B cell (primary cell): ENCODE measurements at regions not wholly inside any gene's neighbourhood (a gene's known extent, or its start where the extent isn't known, plus 50 kb on each side); places are given as distances from the start of the nearest gene placed in this dataset.

Experiments
- ATAC-seq: fragments of 200-7000 bp; cut with Tn5 transposase; one replicate; pipeline ENCODE4 v1.10.0; 2021; ENCODE audit warnings: low read depth, mild to moderate bottlenecking, moderate number of reproducible peaks, moderate library complexity
- CTCF ChIA-PET: fragments of 350-600 bp; sonication (Branson Sonifier 250); formaldehyde crosslinking; loops from one replicate; lab custom pipeline; 2021; ENCODE audit warnings: antibody characterized with exemption, inconsistent platforms; lab: Charles Lee
- POLR2A ChIA-PET: fragments of 350-600 bp; sonication (Branson Sonifier 250); formaldehyde crosslinking; loops from one replicate; lab custom pipeline; 2021; ENCODE audit warnings: antibody characterized with exemption; lab: Charles Lee
- DNase-seq: peaks from one replicate; pipeline ENCODE4 v3.0.0; 2013
- H2AFZ ChIP-seq: 2 replicates; pipeline ENCODE4 v1.6.1; 2012; ENCODE audit warnings: mild to moderate bottlenecking, low read depth, low read length; ENCODE audit not compliant: insufficient read depth, poor library complexity, severe bottlenecking
- H3K27ac ChIP-seq, 2 donors: 1 replicate in 1 of 2; 2 replicates in 1 of 2; pipeline ENCODE4 v1.5.1; 2012 to 2013; ENCODE audit warnings: low read length in 2 of 2, mild to moderate bottlenecking in 2 of 2, moderate library complexity in 1 of 2
- H3K27me3 ChIP-seq, 4 experiments: fragments of 200-600 bp in 1 of 4; sonication (generic) in 1 of 4; replicated peaks in 1 of 4; 1 replicate in 2 of 4; 2 replicates in 2 of 4; pipeline versions ENCODE4 v1.6.1 to v1.7.0; 2013 to 2016; ENCODE audit warnings: low read length in 3 of 4, mild to moderate bottlenecking in 2 of 4, mixed read lengths in 1 of 4, moderate library complexity in 1 of 4; ENCODE audit not compliant: insufficient read depth in 4 of 4, control insufficient read depth in 3 of 4; ENCODE audit errors: control extremely low read depth in 1 of 4
- H3K36me3 ChIP-seq, 2 experiments: replicated peaks in 1 of 2; 1 replicate in 1 of 2; 2 replicates in 1 of 2; pipeline versions ENCODE4 v1.6.1 to v1.7.1; 2013; ENCODE audit warnings: low read length in 1 of 2; ENCODE audit not compliant: insufficient read depth in 2 of 2, control insufficient read depth in 1 of 2; ENCODE audit errors: control extremely low read depth in 1 of 2, extremely low read depth in 1 of 2
- H3K4me1 ChIP-seq, 2 donors: fragments of 200-600 bp in 1 of 2; sonication (generic) in 1 of 2; 1 replicate in 1 of 2; 2 replicates in 1 of 2; pipeline versions ENCODE4 v1.5.1 to v1.6.1; 2013 to 2017; ENCODE audit warnings: low read length in 2 of 2; ENCODE audit not compliant: control insufficient read depth in 2 of 2, insufficient read depth in 2 of 2
- H3K4me2 ChIP-seq: replicated peaks from 2 replicates; pipeline ENCODE3; 2012; ENCODE audit warnings: mild to moderate bottlenecking, low read depth, low read length; ENCODE audit not compliant: poor library complexity, severe bottlenecking
- H3K4me3 ChIP-seq, 5 experiments: fragments of 200-600 bp in 1 of 5; sonication (generic) in 1 of 5; 1 replicate in 3 of 5; 2 replicates in 2 of 5; pipeline versions ENCODE4 v1.5.1 to v1.7.0; 2011 to 2016; ENCODE audit warnings: low read length in 4 of 5, mild to moderate bottlenecking in 4 of 5, low read depth in 2 of 5, control low read depth in 1 of 5, moderate library complexity in 1 of 5; ENCODE audit not compliant: insufficient read depth in 1 of 5; ENCODE audit errors: control extremely low read depth in 1 of 5, extremely low read depth in 1 of 5
- H3K79me2 ChIP-seq: fragments of 200-600 bp; sonication (generic); one replicate; pipeline ENCODE4 v1.6.0; 2016; ENCODE audit warnings: low read length; ENCODE audit not compliant: control insufficient read depth, insufficient read depth
- H3K9ac ChIP-seq: fragments of 200-600 bp; sonication (generic); 2 replicates; pipeline ENCODE4 v1.6.1; 2017; ENCODE audit warnings: mild to moderate bottlenecking, low read length, moderate library complexity
- H3K9me3 ChIP-seq, 3 donors: one replicate each; pipeline versions ENCODE4 v1.6.1 to v1.7.1; 2013; ENCODE audit warnings: low read length in 2 of 3; ENCODE audit not compliant: control insufficient read depth in 2 of 3, insufficient read depth in 1 of 3; ENCODE audit errors: control extremely low read depth in 1 of 3
- H4K20me1 ChIP-seq: 2 replicates; pipeline ENCODE4 v1.6.0; 2012; ENCODE audit warnings: mild to moderate bottlenecking, low read length; ENCODE audit not compliant: insufficient read depth, control insufficient read depth, poor library complexity, severe bottlenecking
- H3K27ac Mint-ChIP-seq: one replicate; pipeline ENCODE4 v1.8.0; 2021; ENCODE audit warnings: mixed read lengths
- H3K27me3 Mint-ChIP-seq: one replicate; pipeline ENCODE4 v1.8.0; 2021; ENCODE audit warnings: mixed read lengths
- H3K4me1 Mint-ChIP-seq: one replicate; pipeline ENCODE4 v1.8.0; 2021; ENCODE audit warnings: mixed read lengths
- H3K4me3 Mint-ChIP-seq: one replicate; pipeline ENCODE4 v1.8.0; 2021; ENCODE audit warnings: mixed read lengths
- H3K9me3 Mint-ChIP-seq: one replicate; pipeline ENCODE4 v1.8.0; 2022; ENCODE audit warnings: mixed read lengths; ENCODE audit not compliant: insufficient read depth
- CTCF ChIP-seq: fragments of 200-600 bp; IDR thresholded peaks from one replicate; pipeline ENCODE4 v1.8.0; 2022; ENCODE audit warnings: antibody characterized with exemption, mild to moderate bottlenecking
- EZH2 ChIP-seq: IDR thresholded peaks from 2 replicates; pipeline ENCODE4 v1.6.1; 2012; ENCODE audit warnings: borderline replicate concordance, low read depth, mild to moderate bottlenecking, moderate library complexity, low read length; ENCODE audit not compliant: insufficient read depth, poor library complexity, severe bottlenecking
- WGBS: methylation state at CpG from one replicate; pipeline ENCODE4 v1.1.5; 2013; ENCODE audit warnings: missing lambda C conversion rate; ENCODE audit not compliant: insufficient coverage; 5-methylcytosine and 5-hydroxymethylcytosine counted together
- intact Hi-C: fragments of 100-400 bp; cut with micrococcal nuclease; formaldehyde crosslinking; loops from one replicate; pipeline ENCODE4 v1.10.0; 2022

DNA sequence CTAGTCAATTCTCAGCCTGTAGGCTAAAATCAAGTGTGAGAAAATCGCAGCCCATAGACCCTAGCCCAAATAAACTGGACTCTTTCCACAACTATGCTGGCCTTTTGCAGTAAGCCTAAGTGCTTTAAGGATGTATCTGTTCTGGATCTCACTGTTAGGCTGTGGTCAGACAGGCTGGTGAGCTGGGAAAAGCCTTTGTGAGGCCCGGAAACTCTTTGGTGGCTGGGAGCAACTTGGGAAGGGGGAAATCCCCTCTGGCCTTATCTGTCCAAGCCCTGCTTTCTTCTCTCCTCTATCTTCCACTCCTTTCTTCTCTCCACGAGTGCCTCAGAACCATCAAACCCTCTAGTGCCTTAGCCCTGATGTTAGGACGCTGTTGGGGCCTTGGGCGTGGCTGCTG is 135.4 kb downstream of the LACC1 start:
- H3K9ac ChIP-seq = no peak overlapping the region
- H3K4me1 ChIP-seq = no peaks in the 10 kb centered on the region
- DNase-seq = no peak
- POLR2A ChIA-PET = no interaction called here
- Mint-ChIP-seq H3K27ac (no peak overlapping the region), H3K27me3 (no peaks in the 10 kb centered on the region), H3K4me1 (peaks cover 6% of the 10 kb centered on the region), H3K4me3 (no peak overlapping the region), H3K9me3 (no peaks in the 10 kb centered on the region)
- H3K79me2 ChIP-seq = no peaks in the 10 kb centered on the region
- intact Hi-C loops = no loop called here
- WGBS = 100% methylated on average over 3 of the region's 5 CpGs
- H3K4me2 ChIP-seq = no peak overlapping the region
- no peak overlapping the region for H2AFZ ChIP-seq
- no peaks in the 10 kb centered on the region for H3K27me3 ChIP-seq
- no peaks in the 10 kb centered on the region for H3K36me3 ChIP-seq
- no peak for ATAC-seq
- CTCF ChIA-PET = no interaction called here
- H3K27ac ChIP-seq = no peak overlapping the region
- H4K20me1 ChIP-seq = no peaks in the 10 kb centered on the region
- no peak for TF ChIP-seq CTCF
- TF ChIP-seq EZH2 = no peak
- no peak overlapping the region for H3K4me3 ChIP-seq
- no peaks in the 10 kb centered on the region for H3K9me3 ChIP-seq

GRCh38 chr13:44015811-44016210 is 136.1 kb downstream of the LACC1 start:
- Mint-ChIP-seq H3K9me3 (no peaks in the 10 kb centered on the region), H3K4me3 (no peak overlapping the region), H3K27me3 (no peaks in the 10 kb centered on the region), H3K4me1 (peaks cover 6% of the 10 kb centered on the region), H3K27ac (no peak overlapping the region)
- Histone ChIP-seq H3K9me3 (no peaks in the 10 kb centered on the region), H3K9ac (no peak overlapping the region), H3K79me2 (no peaks in the 10 kb centered on the region), H3K4me3 (no peak overlapping the region), H3K4me2 (no peak overlapping the region), H3K27ac (no peak overlapping the region), H3K27me3 (no peaks in the 10 kb centered on the region), H3K36me3 (no peaks in the 10 kb centered on the region), H2AFZ (no peak overlapping the region), H4K20me1 (no peaks in the 10 kb centered on the region), H3K4me1 (no peaks in the 10 kb centered on the region)
- ChIA-PET CTCF (no interaction called here), POLR2A (no interaction called here)
- TF ChIP-seq EZH2 (no peak), CTCF (no peak)
- intact Hi-C loops = no loop called here
- ATAC-seq (no peak), DNase-seq (no peak)
- 94% methylated on average over 6 of the region's 6 CpGs for WGBS
